ENCODE measurements at regions not wholly inside any gene's neighbourhood (a gene's known extent, or its start where the extent isn't known, plus 50 kb on each side); places are given as distances from the start of the nearest gene placed in this dataset.
"Not testable (repeated sequence)": the region's sequence is repeated elsewhere in the genome, so short reads cannot be mapped to it uniquely, and the experiment has no call there.

- DNase-seq = no peak
Measured at GRCh38 chr9:105978826-105979225, 284.5 kb downstream of the TMEM38B start.

GRCh38 chr9:105979290-105979689, 284.9 kb downstream of the TMEM38B start:
- no peak for DNase-seq

- no peak for DNase-seq
Measured at GRCh38 chr9:105984714-105985113, 290.4 kb downstream of the TMEM38B start.

- no peak for DNase-seq
Measured at GRCh38 chr9:105993116-105993854, 298.9 kb downstream of the TMEM38B start.

DNA sequence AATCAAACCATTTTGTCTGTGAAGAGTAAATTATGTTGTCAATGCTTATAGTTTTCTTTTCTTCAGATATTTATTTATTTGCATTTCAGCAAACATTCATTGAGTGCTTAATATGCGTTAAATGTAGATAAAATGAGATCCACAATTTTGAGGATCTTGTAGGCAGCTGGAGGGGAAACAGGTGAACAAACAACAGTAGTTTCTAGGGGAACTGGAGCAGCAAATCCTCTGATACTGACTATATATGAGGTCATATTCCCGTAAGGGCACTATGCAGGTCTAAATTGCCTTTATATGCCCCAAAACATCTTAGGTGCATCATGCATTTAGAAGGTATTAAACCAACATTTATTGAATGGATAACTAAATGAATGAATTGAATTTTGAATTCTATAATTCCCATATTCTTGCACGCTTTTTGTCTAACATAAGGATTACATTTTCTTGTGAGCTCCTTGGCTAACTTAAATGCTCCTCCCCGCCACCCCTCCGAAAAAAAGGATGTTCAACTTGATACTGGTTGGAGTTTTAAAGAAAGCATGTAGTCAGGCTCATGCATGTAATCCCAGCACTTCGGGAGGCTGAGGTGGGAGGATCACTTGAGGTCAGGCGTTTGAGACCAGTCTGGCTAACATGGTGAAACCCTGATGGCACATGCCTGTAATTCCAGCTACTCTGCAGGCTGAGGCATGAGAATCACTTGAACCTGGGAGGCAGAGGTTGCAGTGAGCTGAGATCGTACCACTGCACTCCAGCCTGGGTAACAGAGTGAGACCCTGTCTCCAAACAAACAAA, 299.8 kb downstream of the TMEM38B start:
- no peak for DNase-seq

DNA sequence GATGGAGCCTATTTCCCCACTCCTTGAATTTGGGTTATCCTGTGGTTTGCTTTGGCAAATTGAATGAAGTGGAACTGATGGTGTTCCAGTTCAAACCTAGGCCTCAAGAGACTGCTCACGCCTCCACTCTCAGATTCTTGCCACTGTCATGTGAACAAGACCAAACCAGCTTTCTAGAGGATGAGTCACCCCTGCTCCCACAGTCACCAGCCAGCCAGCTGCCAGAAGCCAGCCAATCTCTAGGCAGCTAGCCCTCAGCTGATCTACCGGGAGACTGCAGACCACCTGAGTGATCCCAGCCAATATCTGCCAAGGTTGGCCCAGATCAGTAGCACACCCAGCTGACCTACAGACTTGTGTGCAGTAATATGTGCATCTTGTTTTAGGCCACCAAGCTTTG, 300.6 kb downstream of the TMEM38B start:
- no peak for DNase-seq

- no peak for DNase-seq
Measured at GRCh38 chr9:106017198-106017740, 322.9 kb downstream of the TMEM38B start.

- DNase-seq = no peak
Measured at GRCh38 chr9:106019039-106019680, 324.8 kb downstream of the TMEM38B start.

- DNase-seq = no peak
Measured at GRCh38 chr9:106019702-106020101, 325.4 kb downstream of the TMEM38B start.

- no peak for DNase-seq
Measured at GRCh38 chr9:106020186-106020585, 325.8 kb downstream of the TMEM38B start.

DNA sequence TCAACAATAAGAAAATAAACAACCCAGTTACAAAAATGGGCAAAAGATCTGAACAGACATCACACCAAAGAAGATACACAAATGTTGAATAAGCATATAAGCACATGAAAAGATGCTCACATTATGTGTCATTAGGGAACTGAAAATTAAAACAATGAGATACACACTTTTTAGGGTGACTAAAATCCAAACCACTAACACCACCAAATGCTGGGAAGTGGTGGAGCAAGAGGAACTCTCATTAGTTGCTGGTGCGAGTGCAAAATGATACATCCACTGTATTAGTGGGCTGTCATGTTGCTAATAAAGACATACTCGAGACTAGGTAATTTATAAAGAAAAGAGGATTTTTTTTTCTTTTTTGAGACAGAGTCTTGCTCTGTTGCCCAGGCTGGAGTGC, 329.1 kb downstream of the TMEM38B start:
- no peak for DNase-seq

- no peak for DNase-seq
Measured at GRCh38 chr9:106025453-106025852, 331.1 kb downstream of the TMEM38B start.

GRCh38 chr9:106030146-106030545, 335.8 kb downstream of the TMEM38B start:
- DNase-seq = not testable (repeated sequence)

GRCh38 chr9:106032978-106033377, 338.6 kb downstream of the TMEM38B start:
- DNase-seq = no peak

DNA sequence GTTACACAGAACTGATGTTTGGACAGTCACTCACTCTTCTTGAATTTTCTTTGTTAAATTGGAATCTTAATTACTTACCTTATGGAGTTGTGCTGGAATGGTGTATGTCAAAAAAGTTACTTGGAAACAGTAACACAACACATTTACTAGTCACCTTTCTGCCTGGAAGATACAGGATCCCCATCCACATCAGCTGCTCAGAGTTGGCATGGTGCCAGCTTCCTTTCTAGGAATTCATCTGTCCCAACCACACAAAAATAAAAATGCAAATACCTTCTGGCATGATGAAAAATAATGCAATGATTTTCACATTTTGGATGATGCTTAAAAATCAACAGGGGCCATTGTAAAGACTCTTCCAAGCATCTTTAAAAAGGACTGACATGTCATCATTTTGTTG, 341.5 kb downstream of the TMEM38B start:
- no peak for DNase-seq

- DNase-seq = no peak
Measured at GRCh38 chr9:106038266-106039001, 344.1 kb downstream of the TMEM38B start.

DNA sequence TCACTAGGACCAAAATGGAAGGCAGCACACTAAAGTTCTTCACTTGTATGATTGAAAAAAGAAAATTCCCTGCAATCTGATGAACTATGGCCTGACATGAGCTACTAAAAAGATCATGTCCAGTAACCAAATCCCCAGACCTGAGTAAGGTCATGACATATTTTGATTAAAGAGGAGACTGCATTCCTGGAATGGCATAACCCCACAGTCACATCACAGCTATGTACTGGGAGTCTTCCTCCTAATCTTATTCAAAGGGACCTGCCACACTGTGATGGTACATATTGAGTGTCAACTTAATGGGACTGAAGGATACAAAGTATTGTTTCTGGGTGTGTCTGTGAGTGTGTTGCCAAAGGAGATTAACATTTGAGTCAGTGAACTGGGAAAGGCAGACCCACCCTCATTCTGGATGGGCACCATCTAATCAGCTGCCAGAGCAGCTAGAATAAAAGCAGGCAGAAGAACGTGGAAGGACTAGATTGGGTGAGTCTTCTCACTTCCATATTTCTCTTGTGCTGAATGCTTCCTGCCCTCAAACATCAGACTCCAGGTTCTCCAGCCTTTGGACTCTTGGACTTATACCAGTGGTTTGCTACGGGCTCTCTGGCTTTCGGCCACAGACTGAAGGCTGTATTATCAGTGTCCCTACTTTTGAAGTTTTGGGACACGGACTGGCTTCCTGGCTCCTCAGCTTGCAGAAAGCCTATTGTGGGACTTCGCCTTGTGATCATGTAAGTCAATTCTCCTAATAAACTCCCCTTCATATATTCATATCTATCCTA, 345.0 kb downstream of the TMEM38B start:
- no peak for DNase-seq

DNA sequence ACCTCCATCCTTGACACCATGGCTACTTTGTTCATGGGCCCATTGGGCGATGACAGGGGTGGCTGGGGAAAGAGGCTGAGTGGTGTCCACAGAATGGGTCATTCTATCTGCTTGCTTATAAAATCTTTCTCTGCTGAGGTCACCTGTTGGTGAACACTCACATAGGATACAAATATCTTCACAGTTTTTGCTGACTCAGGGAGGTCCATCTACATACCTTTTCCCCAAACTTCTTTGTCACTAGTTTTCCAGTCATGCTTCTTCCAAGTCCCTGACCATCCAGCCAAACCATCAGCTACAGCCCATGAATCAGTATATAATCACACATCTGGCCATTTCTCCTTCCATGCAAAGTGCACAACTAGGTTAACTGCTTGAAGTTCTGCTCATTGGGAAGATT, 347.6 kb downstream of the TMEM38B start:
- not testable (repeated sequence) for DNase-seq

GRCh38 chr9:106051545-106051944, 357.2 kb downstream of the TMEM38B start:
- DNase-seq = no peak

GRCh38 chr9:106052166-106052565, 357.8 kb downstream of the TMEM38B start:
- no peak for DNase-seq

DNA sequence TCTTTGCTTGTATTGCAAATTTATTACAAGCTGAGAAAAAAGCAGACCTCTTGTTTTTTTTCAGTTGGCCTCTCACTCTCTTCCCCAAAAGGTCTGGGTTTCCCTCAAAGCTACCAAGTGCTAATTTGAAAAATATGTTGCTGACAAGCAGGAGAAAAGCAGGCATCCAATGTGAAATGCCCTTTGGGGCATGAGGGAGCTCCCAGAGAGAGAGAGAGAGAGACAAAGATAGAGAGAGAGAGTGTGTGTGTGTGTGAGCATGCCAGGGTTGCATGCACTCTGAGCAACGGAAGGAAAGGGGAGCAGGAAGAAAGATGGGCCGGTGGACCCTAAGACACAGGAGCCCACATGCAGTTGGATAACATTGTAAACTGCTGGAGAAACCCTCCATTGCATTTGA, 358.4 kb downstream of the TMEM38B start:
- no peak for DNase-seq

DNA sequence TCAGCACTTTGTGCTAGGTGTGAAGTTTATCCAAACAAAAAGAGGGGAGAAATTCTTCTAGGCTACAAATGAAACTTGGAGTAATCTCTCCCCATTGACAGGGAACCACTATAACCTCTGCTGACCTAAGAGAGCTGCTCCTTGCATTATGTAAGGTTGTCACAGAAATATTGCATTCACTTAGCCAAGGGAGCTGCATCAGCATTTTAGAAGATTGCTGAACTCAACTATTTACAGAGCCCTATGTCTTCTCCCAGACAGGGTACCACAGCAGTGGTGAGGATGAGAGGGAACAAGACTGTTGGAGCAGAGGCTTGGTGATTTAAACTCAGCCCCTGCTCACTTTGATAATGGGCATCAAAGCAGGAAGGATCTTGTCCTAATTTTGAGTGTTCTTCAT, 362.0 kb downstream of the TMEM38B start:
- no peak for DNase-seq
